ENCODE measurements at regions not wholly inside any gene's neighbourhood (a gene's known extent, or its start where the extent isn't known, plus 50 kb on each side); places are given as distances from the start of the nearest gene placed in this dataset.

DNA sequence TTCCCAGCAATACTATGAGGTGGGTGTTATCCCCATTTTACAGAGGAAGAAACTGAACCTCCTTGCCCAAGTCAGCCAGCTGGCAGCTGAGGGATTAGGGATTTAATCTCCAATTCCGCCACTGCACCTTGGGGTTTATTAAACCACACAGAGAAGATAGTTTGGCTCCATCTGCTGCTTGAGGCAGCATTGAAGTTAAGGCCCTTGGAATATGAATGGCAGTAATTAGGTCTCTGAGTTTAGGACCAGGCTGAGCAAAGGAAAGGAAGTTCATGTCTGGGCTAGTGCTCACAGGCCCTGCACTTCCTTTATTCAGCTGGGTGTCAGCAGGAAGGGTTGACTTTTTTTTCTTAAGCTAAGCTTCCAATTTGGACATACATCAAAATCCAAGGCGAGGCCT lies 86.9 kb upstream of the GDNF start:
- no peak for TF ChIP-seq POLR2A (IDR thresholded peaks at IDR 0.05)
- no peak for TF ChIP-seq CTCF (IDR thresholded peaks at IDR 0.05)
- TF ChIP-seq POLR2AphosphoS5 (IDR thresholded peaks at IDR 0.05), result no peak

All from breast epithelium (tissue), 3 donors.